Uterus (tissue), 3 donors: ENCODE measurements at regions not wholly inside any gene's neighbourhood (a gene's known extent, or its start where the extent isn't known, plus 50 kb on each side); places are given as distances from the start of the nearest gene placed in this dataset.

Source experiments
- DNase-seq, 2 donors: peaks; one replicate each; pipeline ENCODE4 v3.0.0-alpha.2; 2019 to 2020
- H3K27ac ChIP-seq, 2 donors: fragments of 200-600 bp; sonication (generic); 1 replicate in 1 of 2; 2 replicates in 1 of 2; pipeline ENCODE4 v1.5.1; 2016 to 2018
- H3K27me3 ChIP-seq, 2 donors: fragments of 200-600 bp; sonication (generic); one replicate each; pipeline ENCODE4 v1.5.1; 2018 to 2019; ENCODE audit warnings: control low read depth in 1 of 2
- H3K36me3 ChIP-seq, 2 donors: fragments of 200-600 bp; sonication (generic); one replicate each; pipeline ENCODE4 v1.5.1; 2019; ENCODE audit warnings: control low read depth in 1 of 2
- H3K4me1 ChIP-seq, 2 donors: fragments of 200-600 bp; sonication (generic); one replicate each; pipeline ENCODE4 v1.5.1; 2018 to 2019; ENCODE audit warnings: control low read depth in 1 of 2
- H3K4me3 ChIP-seq, 2 donors: fragments of 200-600 bp; sonication (generic); 1 replicate in 1 of 2; 2 replicates in 1 of 2; pipeline ENCODE4 v1.5.1; 2018 to 2019; ENCODE audit warnings: mild to moderate bottlenecking in 1 of 2
- H3K9me3 ChIP-seq, 2 donors: fragments of 200-600 bp; sonication (generic); one replicate each; pipeline ENCODE4 v1.5.1; 2019; ENCODE audit warnings: control low read depth in 1 of 2
- CTCF ChIP-seq, 4 experiments: fragments of 200-600 bp in 2 of 4; fragments of 450-650 bp in 2 of 4; sonication (generic) in 2 of 4; IDR thresholded peaks; one replicate each; pipeline ENCODE4 v1.5.1; 2016 to 2019; ENCODE audit warnings: antibody characterized with exemption in 4 of 4, mild to moderate bottlenecking in 2 of 4, moderate library complexity in 1 of 4
- POLR2A ChIP-seq, 2 donors: fragments of 450-650 bp; IDR thresholded peaks; one replicate each; pipeline ENCODE4 v1.6.1; 2016; ENCODE audit warnings: antibody characterized with exemption in 2 of 2, mild to moderate bottlenecking in 1 of 2, moderate library complexity in 1 of 2
- intact Hi-C: fragments of 100-400 bp; cut with DNase I; formaldehyde crosslinking; loops from one replicate; pipeline ENCODE4 v1.15.1; 2023; ENCODE audit warnings: low total_unique reads
- donor health status: DM: yes; HTN: yes; CAD: no.

- no peaks in the 10 kb centered on the region for H3K27me3 ChIP-seq
- H3K4me1 ChIP-seq = no peaks in the 10 kb centered on the region
- H3K4me3 ChIP-seq = no peak overlapping the region
- intact Hi-C loops = no loop called here
- no peaks in the 10 kb centered on the region for H3K9me3 ChIP-seq
- no peak for DNase-seq
- H3K36me3 ChIP-seq = no peaks in the 10 kb centered on the region
- H3K27ac ChIP-seq = no peak overlapping the region
- no peak for TF ChIP-seq POLR2A (IDR thresholded peaks at IDR 0.05)
- TF ChIP-seq CTCF (IDR thresholded peaks at IDR 0.05) = no peak
Measured at GRCh38 chr6:85383042-85383441, 66.8 kb upstream of the NT5E start.

GRCh38 chr6:85382541-85382940 lies 67.3 kb upstream of the NT5E start:
- H3K27me3 ChIP-seq = no peaks in the 10 kb centered on the region
- intact Hi-C loops = no loop called here
- H3K4me1 ChIP-seq = no peaks in the 10 kb centered on the region
- DNase-seq = no peak
- H3K4me3 ChIP-seq = no peak overlapping the region
- no peaks in the 10 kb centered on the region for H3K9me3 ChIP-seq
- no peaks in the 10 kb centered on the region for H3K36me3 ChIP-seq
- TF ChIP-seq POLR2A (IDR thresholded peaks at IDR 0.05) = no peak
- H3K27ac ChIP-seq = no peak overlapping the region

GRCh38 chr6:85372915-85373270 lies 77.0 kb upstream of the NT5E start:
- no peak overlapping the region for H3K4me3 ChIP-seq
- H3K36me3 ChIP-seq = no peaks in the 10 kb centered on the region
- TF ChIP-seq POLR2A (IDR thresholded peaks at IDR 0.05) (no peak), CTCF (IDR thresholded peaks at IDR 0.05) (no peak)
- DNase-seq = no peak
- no peaks in the 10 kb centered on the region for H3K27me3 ChIP-seq
- intact Hi-C loops = no loop called here
- H3K4me1 ChIP-seq = no peaks in the 10 kb centered on the region
- H3K27ac ChIP-seq = no peak overlapping the region
- no peaks in the 10 kb centered on the region for H3K9me3 ChIP-seq

- no peak for TF ChIP-seq POLR2A (IDR thresholded peaks at IDR 0.05)
- TF ChIP-seq CTCF (IDR thresholded peaks at IDR 0.05) = no peak
- H3K36me3 ChIP-seq = no peaks in the 10 kb centered on the region
- no peaks in the 10 kb centered on the region for H3K9me3 ChIP-seq
- DNase-seq = no peak
- no peaks in the 10 kb centered on the region for H3K27me3 ChIP-seq
- no peak overlapping the region for H3K27ac ChIP-seq
- intact Hi-C loops = no loop called here
- no peak overlapping the region for H3K4me3 ChIP-seq
- H3K4me1 ChIP-seq = no peaks in the 10 kb centered on the region
Measured at GRCh38 chr6:85372188-85372914, 77.5 kb upstream of the NT5E start.

GRCh38 chr6:85368631-85369030 lies 81.3 kb upstream of the NT5E start:
- H3K27ac ChIP-seq = no peak overlapping the region
- H3K4me3 ChIP-seq = no peak overlapping the region
- no peaks in the 10 kb centered on the region for H3K4me1 ChIP-seq
- no peaks in the 10 kb centered on the region for H3K27me3 ChIP-seq
- H3K36me3 ChIP-seq = no peaks in the 10 kb centered on the region
- no peaks in the 10 kb centered on the region for H3K9me3 ChIP-seq
- TF ChIP-seq POLR2A (IDR thresholded peaks at IDR 0.05) = no peak
- no peak for TF ChIP-seq CTCF (IDR thresholded peaks at IDR 0.05)
- no peak for DNase-seq
- intact Hi-C loops = no loop called here

GRCh38 chr6:85364344-85364743 lies 85.5 kb upstream of the NT5E start:
- intact Hi-C loops = no loop called here
- Histone ChIP-seq H3K9me3 (no peaks in the 10 kb centered on the region), H3K27me3 (no peaks in the 10 kb centered on the region), H3K36me3 (no peaks in the 10 kb centered on the region), H3K27ac (no peak overlapping the region), H3K4me3 (no peak overlapping the region), H3K4me1 (peaks cover 0 to 5% of the 10 kb centered on the region in 2 donors)
- no peak for TF ChIP-seq POLR2A (IDR thresholded peaks at IDR 0.05)
- DNase-seq = no peak
